GM18861 (cell line): ENCODE measurements at regions not wholly inside any gene's neighbourhood (a gene's known extent, or its start where the extent isn't known, plus 50 kb on each side); places are given as distances from the start of the nearest gene placed in this dataset.
"Not testable (repeated sequence)": the region's sequence is repeated elsewhere in the genome, so short reads cannot be mapped to it uniquely, and the experiment has no call there.

Source experiments
- ATAC-seq: cut with Tn5 transposase; IDR thresholded peaks from one replicate; pipeline ENCODE4 v1.9.1; 2021; ENCODE audit not compliant: unreplicated experiment

- ATAC-seq: no peak
These were observed 55.9 kb downstream of the BHLHE40 start for GRCh38 chr3:5035113-5035512.

- ATAC-seq: peak; percentile 40
These were observed 56.6 kb downstream of the BHLHE40 start for GRCh38 chr3:5035692-5036391.

GRCh38 chr3:5036392-5036766 is 57.1 kb downstream of the BHLHE40 start:
- no peak for ATAC-seq

- no peak for ATAC-seq
These were observed 57.6 kb downstream of the BHLHE40 start for GRCh38 chr3:5036858-5037257.

DNA sequence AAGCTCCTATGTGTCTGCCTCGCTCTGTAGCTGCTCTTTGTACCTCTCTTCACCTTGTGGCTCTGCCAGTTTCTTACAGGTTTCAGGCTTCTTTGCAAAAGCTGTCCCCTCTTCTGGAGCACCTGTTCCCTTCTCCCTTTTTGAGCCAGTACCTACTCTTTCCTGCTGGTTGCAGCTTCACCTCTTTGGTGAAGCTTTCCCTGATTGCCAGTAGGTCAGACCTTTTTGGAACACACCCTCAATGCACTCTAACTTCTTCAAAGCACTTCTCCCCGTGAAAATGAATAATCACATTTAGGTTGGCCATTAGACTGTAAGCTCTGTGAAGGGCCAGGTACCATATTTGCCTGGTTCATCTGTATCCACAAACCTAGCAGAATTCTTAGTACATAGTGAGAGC is 60.3 kb downstream of the BHLHE40 start:
- ATAC-seq: no peak

GRCh38 chr3:5041315-5041714 is 62.1 kb downstream of the BHLHE40 start:
- ATAC-seq: no peak

GRCh38 chr3:5045961-5046360 is 66.7 kb downstream of the BHLHE40 start:
- ATAC-seq: no peak

DNA sequence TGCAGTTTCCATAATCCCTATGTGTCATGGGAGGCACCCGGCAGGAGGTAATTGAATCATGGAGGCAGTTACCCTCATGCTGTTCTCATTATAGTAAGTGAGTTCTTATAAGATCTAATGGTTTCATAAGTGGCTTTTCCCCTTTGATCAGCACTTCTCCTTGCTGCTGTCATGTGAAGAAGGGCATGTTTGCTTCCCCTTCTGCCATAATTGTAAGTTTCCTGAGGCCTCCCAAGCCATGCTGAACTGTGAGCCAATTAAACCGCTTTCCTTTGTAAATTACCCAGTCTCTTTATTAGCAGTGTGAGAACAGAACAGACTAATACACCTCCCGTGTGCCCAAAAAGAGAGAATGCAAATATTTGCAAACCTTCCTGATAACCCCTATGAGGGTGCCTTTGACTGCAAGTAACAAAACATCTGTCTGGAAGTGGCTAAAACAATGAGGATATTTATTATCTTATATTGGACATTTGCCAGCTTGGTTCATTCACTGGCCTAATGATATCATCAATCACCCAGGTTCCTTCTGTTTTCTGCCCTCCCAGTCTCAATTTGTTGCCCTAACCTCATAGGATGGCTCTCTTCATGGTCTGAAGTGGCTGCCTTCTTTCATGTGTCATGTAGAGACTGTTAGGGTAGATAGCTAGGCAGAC is 68.7 kb downstream of the BHLHE40 start:
- no peak for ATAC-seq

DNA sequence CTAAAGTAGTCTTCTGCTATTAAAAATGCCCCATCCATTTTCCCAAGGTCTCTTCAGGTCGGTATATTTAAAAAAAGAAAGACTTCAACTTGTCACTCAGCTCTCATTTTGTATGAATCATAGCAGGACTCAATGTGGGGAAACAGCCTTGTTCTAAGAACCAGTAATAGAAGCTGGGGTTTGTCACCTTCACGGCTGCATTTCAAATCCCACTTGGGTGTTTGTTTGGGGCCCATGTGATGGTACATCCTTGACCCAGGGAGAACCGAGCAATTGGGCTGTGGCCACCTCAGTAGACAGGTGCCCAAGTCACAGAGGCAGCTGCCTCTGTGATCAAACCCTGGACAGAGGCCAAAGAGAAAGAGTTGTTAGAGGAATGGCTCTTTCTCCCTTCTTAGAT is 70.3 kb upstream of the ARL8B start:
- ATAC-seq: peak; percentile 60

GRCh38 chr3:5052247-5052646 is 69.8 kb upstream of the ARL8B start:
- ATAC-seq: no peak

GRCh38 chr3:5053021-5053831 is 68.9 kb upstream of the ARL8B start:
- no peak for ATAC-seq

DNA sequence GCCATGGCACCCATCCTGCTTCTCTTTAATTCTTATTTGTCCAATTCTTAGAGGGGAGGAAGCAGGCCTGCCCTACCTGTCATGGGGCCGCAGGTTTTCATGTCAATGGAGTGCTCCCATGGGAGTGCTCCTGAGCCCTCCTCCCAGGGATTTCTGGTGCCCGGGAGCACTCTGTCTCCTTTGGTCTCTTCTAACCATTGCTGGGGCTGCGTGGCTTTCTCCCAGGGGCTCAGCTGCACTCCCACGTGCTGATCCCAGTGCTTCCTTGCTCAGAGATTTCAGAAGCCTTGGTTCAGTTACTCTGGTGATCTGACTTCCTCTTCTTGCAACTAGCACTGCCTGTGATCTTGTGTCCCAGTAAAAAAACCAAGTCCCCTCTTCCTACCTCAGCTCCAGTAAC is 68.0 kb upstream of the ARL8B start:
- ATAC-seq: no peak

DNA sequence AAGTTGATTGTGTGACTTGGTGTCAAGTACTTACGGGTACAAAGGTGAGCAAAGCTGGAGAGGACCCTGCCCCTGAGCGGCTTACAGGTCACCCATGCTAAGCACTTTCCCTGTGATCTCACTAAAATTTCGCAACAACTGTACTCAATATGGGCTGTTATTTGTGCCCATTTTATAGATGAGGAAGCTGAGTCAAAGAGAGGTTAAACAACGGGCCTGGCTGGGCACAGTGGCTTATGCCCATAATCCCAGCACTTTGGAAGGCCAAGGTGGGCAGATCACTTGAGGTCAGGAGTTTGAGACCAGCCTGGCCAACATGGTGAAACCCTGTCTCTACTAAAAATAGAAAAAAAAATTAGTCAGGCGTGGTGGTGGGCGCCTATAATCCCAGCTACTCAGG is 67.5 kb upstream of the ARL8B start:
- not testable (repeated sequence) for ATAC-seq

- no peak for ATAC-seq
These were observed 66.6 kb upstream of the ARL8B start for GRCh38 chr3:5055357-5056110.

DNA sequence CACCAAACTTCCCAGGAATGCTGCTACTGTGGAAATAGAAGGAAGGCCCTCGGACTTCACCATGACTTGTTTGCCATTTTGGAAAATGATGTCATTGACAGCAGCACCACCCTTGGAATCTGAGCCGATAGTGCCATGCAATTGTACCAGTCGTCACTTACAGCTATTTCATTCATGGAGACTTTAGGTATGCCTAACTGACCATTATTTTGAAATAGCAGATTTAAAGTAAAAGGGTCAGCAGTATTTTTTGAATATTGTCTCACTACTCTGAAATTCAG is 66.0 kb upstream of the ARL8B start:
- ATAC-seq: no peak

DNA sequence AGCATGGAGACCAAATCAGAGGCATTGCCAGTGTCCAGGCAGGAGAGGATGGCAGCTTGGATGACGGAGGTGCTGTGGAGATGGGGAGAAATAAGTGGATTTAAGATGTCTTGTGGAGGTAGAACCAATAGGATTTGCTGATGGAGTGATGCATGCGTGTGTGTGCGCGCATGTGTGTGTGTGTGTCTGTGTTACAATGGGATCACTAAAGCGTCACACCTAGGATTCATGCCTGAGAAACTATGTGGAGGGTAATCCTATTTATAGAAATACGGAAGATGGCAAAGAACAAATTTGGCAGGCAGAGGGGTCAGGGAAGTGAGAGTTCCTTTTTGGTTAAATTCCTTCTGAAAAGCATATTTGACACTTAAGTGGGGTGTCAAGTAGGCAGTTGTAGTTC is 64.8 kb upstream of the ARL8B start:
- ATAC-seq: no peak

- ATAC-seq: peak; percentile 94
These were observed 64.2 kb upstream of the ARL8B start for GRCh38 chr3:5057857-5058324.

DNA sequence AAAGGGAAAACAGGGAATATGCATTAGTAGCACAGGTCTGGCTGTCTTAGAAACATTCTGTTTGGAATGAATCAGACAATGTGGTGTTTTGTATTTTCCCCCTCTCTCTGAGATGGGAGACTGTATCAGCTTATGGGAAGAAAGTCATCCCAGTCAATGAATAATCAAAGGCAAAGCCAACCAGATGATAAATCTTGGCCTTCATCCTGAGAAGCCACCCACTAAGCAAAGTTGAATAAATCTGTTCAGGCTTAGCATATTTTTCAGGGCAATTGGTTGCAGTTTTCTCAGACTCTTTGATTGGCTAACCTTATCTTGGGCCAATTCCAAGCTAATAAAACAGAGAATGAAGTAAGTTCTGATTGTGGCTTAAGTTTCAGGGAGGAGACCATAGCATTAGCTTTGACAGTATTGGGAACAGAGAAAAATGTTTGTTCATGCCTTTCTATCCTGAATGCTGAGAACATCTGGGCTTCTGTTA is 63.6 kb upstream of the ARL8B start:
- ATAC-seq: no peak

- no peak for ATAC-seq
These were observed 62.3 kb upstream of the ARL8B start for GRCh38 chr3:5059782-5060181.

DNA sequence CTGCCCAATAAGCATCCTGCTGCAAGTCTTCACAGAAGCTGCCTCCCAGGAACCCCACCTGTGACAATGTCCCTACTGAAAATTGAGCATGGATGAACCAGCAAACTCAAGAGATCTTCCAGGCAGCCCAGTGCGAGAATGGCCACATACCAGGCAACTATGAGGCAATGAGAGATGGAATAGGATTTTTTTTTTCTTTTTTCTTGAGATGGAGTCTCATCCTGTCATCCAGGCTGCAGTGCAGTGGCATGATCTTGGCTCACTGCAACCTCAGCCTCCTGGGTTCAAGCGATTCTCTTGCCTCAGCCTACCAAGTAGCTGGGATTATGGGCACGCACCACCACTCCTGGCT is 60.9 kb upstream of the ARL8B start:
- no peak for ATAC-seq

DNA sequence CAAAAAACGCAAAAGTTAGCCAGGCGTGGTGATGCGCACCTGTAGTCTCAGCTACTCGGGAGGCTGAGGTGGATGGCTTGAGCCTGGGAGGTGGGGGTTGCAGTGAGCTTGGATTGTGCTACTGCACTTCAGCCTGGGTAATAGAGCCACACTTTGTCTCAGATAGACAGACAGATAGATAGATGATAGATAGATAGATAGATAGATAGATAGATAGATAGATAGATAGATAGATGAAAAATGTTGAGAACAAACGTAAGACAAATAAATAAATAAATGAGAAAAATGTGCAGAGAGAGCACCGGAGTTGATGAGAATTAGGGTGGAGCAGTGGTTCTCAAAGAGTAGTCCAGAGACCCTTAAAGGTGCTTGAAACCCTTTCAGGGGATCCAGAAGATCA is 58.4 kb upstream of the ARL8B start:
- no peak for ATAC-seq
